Stromal cell of bone marrow (primary cell): ENCODE measurements at regions not wholly inside any gene's neighbourhood (a gene's known extent, or its start where the extent isn't known, plus 50 kb on each side); places are given as distances from the start of the nearest gene placed in this dataset.

Experiments
- DNase-seq: peaks from one replicate; pipeline ENCODE4 v3.0.0-alpha.2; 2012; ENCODE audit warnings: low read depth

GRCh38 chrX:39507617-39508299 lies 590.0 kb downstream of the BCOR start:
- no peak for DNase-seq

DNA sequence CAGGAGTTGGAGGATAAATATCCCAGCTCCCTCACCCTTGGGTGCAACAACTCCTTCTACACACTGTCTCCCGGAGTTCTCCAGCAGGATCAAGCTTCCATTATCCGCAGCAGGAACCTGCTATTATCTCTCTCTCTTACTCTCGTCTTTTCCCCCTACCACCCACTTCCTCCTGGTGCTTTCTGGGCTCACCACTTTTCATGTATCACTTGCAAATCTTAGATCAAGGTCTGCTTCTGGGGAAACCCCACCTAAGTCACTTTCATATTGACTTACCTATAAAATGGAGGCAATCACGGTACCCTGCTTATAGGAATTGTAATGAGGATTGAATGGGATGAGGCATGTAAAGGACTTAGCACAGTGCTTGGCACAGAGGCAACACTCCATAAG lies 589.5 kb downstream of the BCOR start:
- DNase-seq, result no peak

DNA sequence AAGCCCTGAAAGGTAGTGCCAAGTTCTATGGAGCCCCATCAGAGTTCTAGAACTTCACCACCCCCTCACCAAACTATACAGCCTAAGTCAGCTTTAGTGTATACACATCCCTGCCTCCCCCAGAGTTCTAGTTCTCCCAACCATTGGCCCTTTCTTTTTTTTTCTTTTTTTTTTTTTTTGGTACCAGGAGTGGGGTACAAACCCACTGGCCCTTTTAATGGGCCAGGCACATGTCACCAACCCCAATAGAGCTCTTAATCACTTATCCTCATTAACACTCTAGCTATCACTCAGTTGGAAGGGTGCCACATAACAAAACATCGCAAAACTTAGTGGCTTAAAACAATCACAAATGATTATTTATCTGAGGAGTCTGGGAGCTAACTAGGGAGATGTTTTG lies 588.6 kb downstream of the BCOR start:
- DNase-seq, result no peak

DNA sequence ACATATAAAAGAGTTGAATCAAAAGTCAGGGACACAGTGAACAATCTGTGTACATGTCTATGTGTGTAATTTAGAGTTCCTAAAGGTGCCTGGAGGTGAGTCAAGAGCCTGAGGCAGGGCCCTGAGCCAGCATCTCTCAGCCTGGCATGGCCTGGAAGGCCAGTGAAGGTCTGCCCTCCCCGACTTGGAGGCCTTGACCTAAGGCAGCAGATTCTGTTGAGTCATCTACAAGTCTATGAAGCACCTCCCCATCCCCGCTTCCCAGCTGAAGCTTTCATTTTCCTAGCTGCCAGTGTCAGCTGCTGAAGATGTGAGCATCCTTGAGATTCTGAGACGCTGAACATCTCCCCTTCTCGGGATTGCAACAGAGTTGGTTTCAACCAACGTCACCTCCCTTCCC lies 583.9 kb downstream of the BCOR start:
- DNase-seq, result no peak

DNA sequence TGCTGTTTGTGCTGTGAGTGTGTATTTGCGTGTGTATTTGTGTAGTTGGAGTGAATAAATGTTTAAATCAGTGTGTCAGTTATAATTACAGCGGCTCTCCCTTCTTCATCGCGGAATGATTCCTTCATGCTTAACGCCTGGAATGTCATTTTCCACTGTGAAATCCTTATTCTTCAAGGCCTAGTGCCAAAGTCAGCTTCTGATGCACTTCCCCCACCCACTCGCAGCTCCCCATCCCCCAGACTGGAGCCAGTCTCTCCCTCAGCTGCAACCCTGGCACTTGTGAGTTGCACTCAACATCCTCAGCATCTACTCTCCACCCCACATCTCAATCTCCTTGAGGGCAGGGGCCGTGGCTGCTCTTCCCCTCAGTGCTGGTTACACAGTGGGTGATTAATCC lies 583.0 kb downstream of the BCOR start:
- no peak for DNase-seq

- no peak for DNase-seq
These were observed 581.3 kb downstream of the BCOR start for GRCh38 chrX:39516427-39516841.

DNA sequence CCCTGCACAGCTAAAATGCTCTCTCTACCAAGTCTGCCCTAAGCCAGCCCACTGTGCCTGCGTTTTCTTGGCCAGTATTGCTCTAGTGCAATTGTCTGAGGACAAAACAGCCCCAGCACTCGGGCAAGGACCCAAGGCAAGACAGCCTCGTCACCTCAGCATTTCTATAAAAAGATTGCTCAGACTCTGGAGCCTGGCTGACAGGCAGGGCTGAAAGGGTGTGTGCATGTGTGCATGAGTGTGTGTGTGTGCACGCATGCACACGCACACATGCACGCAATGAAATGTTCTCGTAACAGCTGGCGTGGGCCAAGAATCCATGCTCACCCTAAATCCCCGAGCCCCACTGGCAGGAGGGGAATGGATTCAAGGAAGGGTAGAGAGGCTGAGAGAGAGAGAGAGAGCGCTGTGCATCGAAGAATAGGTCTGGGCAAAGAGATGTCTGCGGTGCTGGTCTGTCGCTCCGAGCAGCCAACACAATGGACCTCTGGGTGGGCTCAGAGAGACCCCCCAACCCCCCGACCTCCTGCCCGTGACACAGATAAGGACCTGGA lies 579.2 kb downstream of the BCOR start:
- no peak for DNase-seq

DNA sequence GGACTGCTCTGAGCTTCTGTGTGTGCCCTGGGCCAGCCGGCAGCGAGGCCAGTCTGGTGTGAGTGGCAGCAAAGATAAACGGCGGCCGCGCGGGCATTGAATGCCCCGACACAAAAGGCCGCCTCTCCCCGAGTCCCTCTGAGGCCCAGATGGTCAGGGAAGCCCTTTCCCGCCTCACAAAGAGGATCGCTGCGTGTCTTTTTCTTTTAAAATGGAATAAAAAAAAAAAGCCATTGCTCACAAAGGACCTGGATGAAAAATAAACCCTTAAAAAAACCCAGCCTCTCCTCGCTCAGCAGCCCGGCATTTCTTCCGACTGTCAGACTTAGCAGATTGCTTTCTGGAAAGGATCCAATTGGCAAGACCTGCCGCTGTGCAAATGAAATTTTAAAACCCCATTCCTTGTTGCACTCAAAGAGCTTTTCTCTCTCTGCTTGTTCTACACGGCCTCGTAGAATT lies 578.7 kb downstream of the BCOR start:
- DNase-seq, result peak; percentile 9

- no peak for DNase-seq
These were observed 578.0 kb downstream of the BCOR start for GRCh38 chrX:39519566-39520301.

- no peak for DNase-seq
These were observed 572.0 kb downstream of the BCOR start for GRCh38 chrX:39525758-39526157.

DNA sequence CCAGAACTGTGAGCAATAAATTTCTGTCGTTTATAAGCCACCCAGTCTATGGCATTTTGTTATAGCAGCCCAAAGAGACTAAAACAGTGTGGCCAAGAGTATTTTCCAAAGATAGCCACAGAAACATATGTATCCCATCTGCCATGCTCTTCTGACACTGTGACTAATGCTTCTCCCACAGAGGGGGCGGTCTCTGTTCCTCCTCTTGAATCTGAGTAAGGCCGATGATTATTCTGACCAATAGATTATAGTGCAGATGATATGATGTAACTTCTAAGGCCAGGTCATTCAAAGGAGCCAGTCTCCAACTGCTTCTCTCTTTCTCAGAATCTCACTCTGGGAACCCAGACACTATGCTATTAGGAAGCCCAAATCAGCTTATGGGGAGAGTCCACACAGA lies 570.7 kb downstream of the BCOR start:
- peak; percentile 31 for DNase-seq

GRCh38 chrX:39528161-39528916 lies 569.4 kb downstream of the BCOR start:
- no peak for DNase-seq

DNA sequence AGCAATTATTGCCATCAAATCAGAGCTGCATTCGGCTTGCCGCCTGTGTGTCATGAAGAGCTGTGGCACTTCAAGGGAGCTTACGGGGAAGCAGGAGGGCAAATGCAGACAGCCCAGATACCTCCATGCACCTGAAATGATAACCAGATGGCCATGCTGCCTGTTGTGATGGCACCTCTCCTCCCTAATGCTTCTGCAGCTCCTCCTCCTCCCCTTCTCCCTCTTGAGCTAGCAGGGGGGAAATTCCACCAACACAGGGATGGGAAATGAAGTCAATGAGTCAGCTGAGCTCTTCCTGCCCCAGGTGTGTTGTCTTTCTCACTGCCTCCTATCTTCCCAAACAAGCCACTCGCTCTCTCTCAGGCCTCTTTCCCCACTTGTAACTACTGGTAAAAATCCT lies 565.0 kb downstream of the BCOR start:
- no peak for DNase-seq

DNA sequence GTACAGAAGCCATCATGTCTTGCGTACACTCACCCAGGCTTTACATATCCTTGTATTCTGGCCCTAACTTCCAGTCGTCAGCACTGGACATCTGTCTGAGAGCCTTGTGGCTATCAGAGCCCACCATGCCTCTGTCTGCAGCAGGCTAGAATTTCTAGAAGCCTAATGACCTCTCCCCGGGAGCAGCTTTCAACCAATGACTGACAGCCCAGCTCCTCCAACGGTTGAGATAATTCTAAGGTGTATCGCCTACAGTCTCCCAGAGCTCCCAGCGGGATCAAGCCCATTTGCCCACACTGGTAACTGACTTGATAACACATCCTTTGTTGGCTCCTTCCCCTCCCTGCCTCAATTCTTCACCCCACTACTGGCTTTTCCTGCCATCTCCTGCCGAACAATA lies 562.8 kb downstream of the BCOR start:
- no peak for DNase-seq

GRCh38 chrX:39536211-39536610 lies 561.5 kb downstream of the BCOR start:
- no peak for DNase-seq

DNA sequence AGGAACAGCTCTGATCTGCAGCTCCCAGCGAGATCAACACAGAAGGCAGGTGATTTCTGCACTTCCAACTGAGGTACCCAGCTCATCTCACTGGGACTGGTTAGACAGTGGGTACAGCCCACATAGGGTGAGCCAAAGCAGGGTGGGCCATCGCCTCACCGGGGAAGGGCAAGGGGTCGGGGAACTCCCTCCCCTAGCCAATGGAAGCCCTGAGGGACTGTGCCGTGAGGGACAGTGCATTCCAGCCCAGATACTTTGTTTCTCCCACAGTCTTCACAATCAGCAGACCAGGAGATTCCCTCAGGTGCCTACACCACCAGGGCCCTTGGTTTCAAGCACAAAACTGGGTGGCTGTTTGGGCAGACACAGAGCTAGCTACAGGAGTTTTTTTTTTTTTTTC lies 555.9 kb downstream of the BCOR start:
- DNase-seq, result no peak

DNA sequence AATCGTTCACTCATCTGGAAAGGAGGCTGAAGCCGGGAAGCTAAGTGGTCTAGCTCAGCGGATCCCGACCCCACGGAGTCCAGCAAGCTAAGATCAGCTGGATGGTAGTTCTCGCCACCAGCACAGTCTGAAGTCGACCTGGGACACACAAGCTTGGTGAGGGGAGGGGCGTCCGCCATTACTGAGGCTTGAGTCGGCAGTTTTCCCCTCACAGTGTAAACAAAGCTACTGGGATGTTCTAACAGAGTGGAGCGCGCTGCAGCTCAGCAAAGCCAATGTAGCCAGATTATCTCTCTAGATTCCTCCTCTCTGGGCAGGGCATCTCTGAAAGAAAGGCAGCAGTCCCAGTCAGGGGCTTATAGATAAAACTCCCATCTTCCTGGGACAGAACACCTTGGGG lies 555.4 kb downstream of the BCOR start:
- no peak for DNase-seq

- no peak for DNase-seq
These were observed 546.9 kb downstream of the BCOR start for GRCh38 chrX:39550795-39551361.

DNA sequence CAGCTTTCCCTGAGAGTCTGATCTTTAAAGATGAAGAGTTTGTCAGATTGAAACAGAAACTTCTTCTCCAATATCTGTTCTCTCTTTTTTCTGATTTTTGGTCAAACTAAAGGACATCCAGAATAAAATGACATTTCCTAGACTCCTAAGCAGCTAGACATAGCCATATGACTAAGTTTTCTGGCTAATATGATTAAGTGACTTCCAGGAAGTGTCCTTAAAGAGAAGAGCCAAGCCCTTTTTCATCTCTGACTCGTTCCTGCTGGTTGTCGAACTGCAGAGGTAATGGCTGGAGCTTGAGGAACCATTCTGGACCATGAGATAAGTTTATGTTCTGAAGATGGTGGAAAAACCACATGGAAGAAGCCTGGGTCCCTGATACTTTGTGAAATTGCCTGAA lies 546.0 kb downstream of the BCOR start:
- no peak for DNase-seq

DNA sequence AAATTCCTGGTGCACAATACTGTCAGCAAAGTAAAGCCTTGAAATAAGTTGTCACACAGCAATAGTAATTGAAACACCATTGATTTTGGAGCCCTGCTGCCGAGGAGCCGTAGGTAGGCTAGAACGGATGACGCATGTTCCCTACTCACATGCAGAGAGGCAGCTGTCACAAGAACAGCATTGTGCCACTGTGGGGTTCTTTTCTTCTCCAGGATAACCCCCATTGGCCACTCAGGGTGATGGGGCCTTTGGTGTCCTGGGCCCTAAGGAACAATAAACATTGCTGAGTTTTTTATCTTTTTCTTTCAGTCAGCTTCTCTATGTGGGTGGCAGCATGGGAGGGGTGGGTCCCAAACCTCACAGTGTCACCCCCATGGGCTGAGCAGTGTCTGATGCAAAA lies 542.3 kb downstream of the BCOR start:
- DNase-seq, result no peak

DNA sequence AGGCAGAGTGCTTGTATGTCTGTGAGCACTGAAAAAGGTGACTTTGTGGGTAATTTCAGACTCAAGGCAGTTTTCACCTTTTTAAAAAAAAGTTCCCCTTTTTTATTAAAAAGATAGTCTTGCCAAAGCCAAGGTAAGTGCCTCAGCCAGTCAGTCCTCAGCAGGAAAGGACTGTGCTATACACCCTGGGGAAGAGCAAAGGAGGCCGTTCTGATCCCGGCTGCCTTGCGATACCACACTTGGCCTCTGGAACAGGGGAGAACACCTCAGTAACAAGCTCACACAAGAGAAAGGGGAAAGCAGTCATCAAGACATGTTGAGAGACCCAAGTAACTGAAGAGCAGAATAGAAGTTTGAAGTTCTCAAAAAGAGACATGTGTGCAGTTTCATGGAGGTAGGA lies 541.7 kb downstream of the BCOR start:
- DNase-seq, result no peak

GRCh38 chrX:39559229-39559628 lies 538.5 kb downstream of the BCOR start:
- no peak for DNase-seq
